ENCODE measurements at regions not wholly inside any gene's neighbourhood (a gene's known extent, or its start where the extent isn't known, plus 50 kb on each side); places are given as distances from the start of the nearest gene placed in this dataset.

DNA sequence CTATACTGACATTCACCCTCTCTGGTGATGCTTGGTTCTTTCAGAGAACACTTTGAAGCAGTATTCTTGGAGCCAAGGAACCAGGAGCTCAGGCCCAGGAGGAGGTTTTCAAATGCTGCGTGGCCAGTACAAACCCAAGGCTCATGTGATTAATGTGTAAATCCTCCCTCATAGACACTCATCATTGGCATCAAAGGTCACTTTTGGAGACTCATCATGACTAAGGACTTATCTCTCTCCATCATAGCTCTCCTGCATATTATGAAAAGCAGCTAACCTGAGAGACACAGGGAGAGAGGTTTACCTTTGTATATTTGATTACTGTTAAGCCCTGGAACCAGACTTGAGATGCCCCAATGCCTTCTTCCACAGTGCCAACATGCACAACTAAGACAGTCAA, 115.3 kb upstream of the SRD5A2 start:
- TF ChIP-seq, protein P1, sequence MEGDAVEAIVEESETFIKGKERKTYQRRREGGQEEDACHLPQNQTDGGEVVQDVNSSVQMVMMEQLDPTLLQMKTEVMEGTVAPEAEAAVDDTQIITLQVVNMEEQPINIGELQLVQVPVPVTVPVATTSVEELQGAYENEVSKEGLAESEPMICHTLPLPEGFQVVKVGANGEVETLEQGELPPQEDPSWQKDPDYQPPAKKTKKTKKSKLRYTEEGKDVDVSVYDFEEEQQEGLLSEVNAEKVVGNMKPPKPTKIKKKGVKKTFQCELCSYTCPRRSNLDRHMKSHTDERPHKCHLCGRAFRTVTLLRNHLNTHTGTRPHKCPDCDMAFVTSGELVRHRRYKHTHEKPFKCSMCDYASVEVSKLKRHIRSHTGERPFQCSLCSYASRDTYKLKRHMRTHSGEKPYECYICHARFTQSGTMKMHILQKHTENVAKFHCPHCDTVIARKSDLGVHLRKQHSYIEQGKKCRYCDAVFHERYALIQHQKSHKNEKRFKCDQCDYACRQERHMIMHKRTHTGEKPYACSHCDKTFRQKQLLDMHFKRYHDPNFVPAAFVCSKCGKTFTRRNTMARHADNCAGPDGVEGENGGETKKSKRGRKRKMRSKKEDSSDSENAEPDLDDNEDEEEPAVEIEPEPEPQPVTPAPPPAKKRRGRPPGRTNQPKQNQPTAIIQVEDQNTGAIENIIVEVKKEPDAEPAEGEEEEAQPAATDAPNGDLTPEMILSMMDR (conservative IDR thresholded peaks at IDR 0.05; ENCODE audit: low read depth, low read length), result no peak
- no peak for TF ChIP-seq EZH2phosphoT487 (IDR thresholded peaks at IDR 0.05; ENCODE audit: borderline replicate concordance, low read length)
- TF ChIP-seq EZH2 (IDR thresholded peaks at IDR 0.05; ENCODE audit: low read length, unreplicated experiment), result no peak

Measured in PC-3 (cell line).